Skin epidermis (tissue), 12 donors: ENCODE measurements at regions not wholly inside any gene's neighbourhood (a gene's known extent, or its start where the extent isn't known, plus 50 kb on each side); places are given as distances from the start of the nearest gene placed in this dataset.
"Not testable (repeated sequence)": the region's sequence is repeated elsewhere in the genome, so short reads cannot be mapped to it uniquely, and the experiment has no call there.

Experiments
- H3K27ac ChIP-seq, 21 experiments: fragments of 200-600 bp; sonication (generic) in 11 of 21; one replicate each; pipeline ENCODE4 v1.5.0; 2020; ENCODE audit warnings: mild to moderate bottlenecking in 3 of 21, inconsistent platforms in 2 of 21, moderate library complexity in 2 of 21
- H3K4me3 ChIP-seq, 7 experiments: fragments of 200-600 bp; sonication (generic) in 2 of 7; one replicate each; pipeline ENCODE4 v1.5.0; 2020; ENCODE audit warnings: inconsistent platforms in 2 of 7, mild to moderate bottlenecking in 2 of 7, moderate library complexity in 1 of 7

GRCh38 chr7:131717181-131717580, 160.8 kb upstream of the PODXL start:
- H3K4me3 ChIP-seq: no peak overlapping the region

GRCh38 chr7:131699323-131699722, 142.9 kb upstream of the PODXL start:
- no peak overlapping the region for H3K27ac ChIP-seq
- no peak overlapping the region for H3K4me3 ChIP-seq

More at GRCh38 chr7:131717181-131717580, 160.8 kb upstream of the PODXL start:
- H3K27ac ChIP-seq: no peak overlapping the region

- H3K27ac ChIP-seq: no peak overlapping the region
- H3K4me3 ChIP-seq: no peak overlapping the region
These were observed 135.9 kb upstream of the PODXL start for GRCh38 chr7:131692131-131692960.

- no peak overlapping the region for H3K4me3 ChIP-seq
- H3K27ac ChIP-seq: no peak overlapping the region
These were observed 135.2 kb upstream of the PODXL start for GRCh38 chr7:131691454-131692130.

GRCh38 chr7:131690441-131690840, 134.0 kb upstream of the PODXL start:
- Histone ChIP-seq H3K27ac (no peak overlapping the region), H3K4me3 (no peak overlapping the region)

- Histone ChIP-seq H3K27ac (no peak overlapping the region), H3K4me3 (no peak overlapping the region)
These were observed 133.3 kb upstream of the PODXL start for GRCh38 chr7:131689662-131690234.

GRCh38 chr7:131688738-131689661, 132.6 kb upstream of the PODXL start:
- Histone ChIP-seq H3K4me3 (no peak overlapping the region), H3K27ac (no peak overlapping the region)

GRCh38 chr7:131687296-131687695, 130.9 kb upstream of the PODXL start:
- Histone ChIP-seq H3K4me3 (no peak overlapping the region), H3K27ac (no peak overlapping the region)

GRCh38 chr7:131686833-131687232, 130.4 kb upstream of the PODXL start:
- H3K4me3 ChIP-seq: no peak overlapping the region
- H3K27ac ChIP-seq: no peak overlapping the region

- Histone ChIP-seq H3K27ac (no peak overlapping the region), H3K4me3 (no peak overlapping the region)
These were observed 127.2 kb upstream of the PODXL start for GRCh38 chr7:131683536-131684125.

GRCh38 chr7:131681961-131682360, 125.5 kb upstream of the PODXL start:
- Histone ChIP-seq H3K27ac (no peak overlapping the region), H3K4me3 (no peak overlapping the region)

GRCh38 chr7:131679071-131679470, 122.6 kb upstream of the PODXL start:
- H3K4me3 ChIP-seq, H3K27ac ChIP-seq: not testable (repeated sequence)

GRCh38 chr7:131676850-131677249, 120.4 kb upstream of the PODXL start:
- H3K27ac ChIP-seq, H3K4me3 ChIP-seq: not testable (repeated sequence)

- H3K27ac ChIP-seq: no peak overlapping the region
- H3K4me3 ChIP-seq: no peak overlapping the region
These were observed 117.7 kb upstream of the PODXL start for GRCh38 chr7:131674131-131674530.

- no peak overlapping the region for H3K27ac ChIP-seq
- no peak overlapping the region for H3K4me3 ChIP-seq
These were observed 117.1 kb upstream of the PODXL start for GRCh38 chr7:131673576-131673975.

- Histone ChIP-seq H3K4me3 (no peak overlapping the region), H3K27ac (no peak overlapping the region)
These were observed 114.0 kb upstream of the PODXL start for GRCh38 chr7:131670406-131670805.

- no peak overlapping the region for H3K27ac ChIP-seq
- no peak overlapping the region for H3K4me3 ChIP-seq
These were observed 111.3 kb upstream of the PODXL start for GRCh38 chr7:131667699-131668098.

- Histone ChIP-seq H3K4me3 (no peak overlapping the region), H3K27ac (no peak overlapping the region)
These were observed 108.6 kb upstream of the PODXL start for GRCh38 chr7:131665021-131665420.

- H3K4me3 ChIP-seq: no peak overlapping the region
- H3K27ac ChIP-seq: no peak overlapping the region
These were observed 108.1 kb upstream of the PODXL start for GRCh38 chr7:131664570-131664969.
